ENCODE measurements at regions not wholly inside any gene's neighbourhood (a gene's known extent, or its start where the extent isn't known, plus 50 kb on each side); places are given as distances from the start of the nearest gene placed in this dataset.
"Not testable (repeated sequence)": the region's sequence is repeated elsewhere in the genome, so short reads cannot be mapped to it uniquely, and the experiment has no call there.

DNA sequence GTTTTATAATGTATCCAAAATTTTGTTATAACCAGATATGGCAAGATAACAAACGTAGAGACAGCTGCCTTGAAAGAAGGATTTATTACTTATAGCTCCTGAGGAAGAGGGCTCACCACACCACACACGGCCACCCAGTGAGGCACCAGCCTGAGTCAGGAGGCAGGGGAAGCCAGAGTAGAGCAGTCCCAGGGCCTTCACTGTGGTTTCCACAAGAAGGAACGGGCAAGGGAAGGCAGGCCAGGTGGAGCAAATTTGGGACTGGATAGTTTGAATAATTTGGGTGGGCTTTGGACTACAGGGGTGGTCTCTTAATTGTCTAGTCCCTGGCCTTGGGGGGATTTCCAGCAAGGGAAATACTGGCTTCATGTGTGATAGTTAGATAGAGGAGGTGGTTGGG is 72.5 kb downstream of the RRAGC start:
- no peak for DNase-seq

DNA sequence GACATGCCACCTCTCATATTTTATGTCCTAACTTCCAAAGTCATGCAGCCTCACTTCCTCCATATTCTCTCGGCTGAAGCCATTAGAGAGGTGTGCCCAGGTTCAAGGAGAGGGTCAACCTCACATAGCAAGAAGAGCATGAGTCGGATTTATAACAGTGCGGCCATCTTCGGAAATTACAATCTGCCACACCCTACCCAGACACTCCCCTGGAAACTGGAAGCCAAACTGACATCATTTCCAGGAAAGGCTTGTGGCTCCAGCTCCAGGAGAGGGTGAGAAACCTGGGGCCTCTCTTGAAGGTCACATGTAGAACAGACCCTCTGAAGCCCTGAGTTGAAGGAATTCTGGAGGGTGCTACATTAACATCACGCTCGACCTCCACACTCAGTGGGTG is 73.5 kb downstream of the RRAGC start:
- no peak for DNase-seq

DNA sequence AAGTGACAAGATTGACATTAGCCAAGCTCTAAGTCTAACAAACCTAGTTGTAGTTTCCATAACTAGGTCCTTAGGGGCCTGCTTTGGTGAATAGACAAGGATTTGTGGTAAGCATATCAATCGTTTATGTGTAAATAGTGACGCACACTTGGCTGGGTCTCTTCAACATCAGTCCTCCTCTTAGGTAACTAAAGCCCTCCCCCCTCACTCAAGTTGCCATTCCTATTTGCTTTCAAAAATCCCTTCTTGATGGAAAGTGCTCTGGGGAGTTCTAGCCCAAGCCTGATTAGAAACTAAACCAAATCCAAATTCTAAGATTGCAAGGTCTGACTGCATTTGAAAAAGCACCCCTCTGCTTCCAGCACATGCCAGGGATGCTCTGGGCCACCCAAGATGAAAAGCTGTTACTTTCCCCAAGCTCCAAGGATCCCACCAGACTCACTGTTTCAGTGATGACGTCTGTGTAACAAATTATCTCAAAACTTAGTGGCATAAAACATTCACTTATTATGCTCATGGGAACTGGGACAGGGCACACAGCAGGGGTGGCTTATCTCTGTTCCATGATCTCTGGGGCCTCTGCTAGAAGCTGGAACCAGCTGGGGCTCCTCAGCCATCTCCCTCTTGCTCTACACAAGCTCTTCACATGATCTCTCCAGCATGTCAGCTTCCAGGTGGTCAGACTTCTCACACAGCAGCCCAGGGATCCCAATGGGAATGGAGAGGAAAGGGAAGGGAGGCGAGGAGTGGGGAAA is 74.1 kb downstream of the RRAGC start:
- no peak for DNase-seq

DNA sequence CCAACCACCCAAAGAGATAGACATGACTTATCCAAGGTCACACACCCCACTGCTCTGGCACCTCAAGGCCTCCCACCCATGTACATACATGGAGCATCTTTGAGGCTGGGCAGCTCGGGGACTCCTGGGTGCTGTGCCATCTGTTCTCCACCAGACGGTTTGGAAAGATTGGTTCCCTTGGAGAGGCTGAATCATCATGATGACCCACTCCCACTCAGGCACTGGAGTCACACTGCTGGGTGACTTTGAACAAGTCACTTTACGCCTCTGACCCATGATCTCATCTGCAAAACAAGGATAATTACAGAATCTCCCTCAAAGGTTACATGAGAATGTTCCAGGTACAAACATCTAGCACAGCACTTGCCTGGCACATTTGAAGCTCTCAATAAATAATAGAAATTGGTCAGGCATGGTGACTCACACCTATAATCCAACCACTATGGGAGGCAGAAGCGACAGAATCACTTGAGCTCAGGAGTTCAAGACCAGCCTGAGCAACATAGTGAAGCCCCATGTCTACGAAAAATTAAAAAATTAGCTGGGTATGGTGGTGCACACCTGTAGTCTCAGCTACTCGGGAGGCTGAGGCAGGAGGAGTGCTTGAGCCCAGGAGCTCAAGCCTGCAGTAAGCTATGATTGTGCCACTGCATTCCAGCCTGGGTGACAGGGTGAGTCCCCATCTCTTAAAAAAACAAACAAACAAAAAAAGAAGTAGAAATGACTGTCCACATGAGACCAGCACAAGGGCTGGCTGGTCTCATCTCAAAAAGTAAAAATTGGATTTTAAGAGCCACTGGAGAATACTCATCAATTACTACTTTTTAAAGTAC is 74.9 kb downstream of the RRAGC start:
- no peak for DNase-seq

DNA sequence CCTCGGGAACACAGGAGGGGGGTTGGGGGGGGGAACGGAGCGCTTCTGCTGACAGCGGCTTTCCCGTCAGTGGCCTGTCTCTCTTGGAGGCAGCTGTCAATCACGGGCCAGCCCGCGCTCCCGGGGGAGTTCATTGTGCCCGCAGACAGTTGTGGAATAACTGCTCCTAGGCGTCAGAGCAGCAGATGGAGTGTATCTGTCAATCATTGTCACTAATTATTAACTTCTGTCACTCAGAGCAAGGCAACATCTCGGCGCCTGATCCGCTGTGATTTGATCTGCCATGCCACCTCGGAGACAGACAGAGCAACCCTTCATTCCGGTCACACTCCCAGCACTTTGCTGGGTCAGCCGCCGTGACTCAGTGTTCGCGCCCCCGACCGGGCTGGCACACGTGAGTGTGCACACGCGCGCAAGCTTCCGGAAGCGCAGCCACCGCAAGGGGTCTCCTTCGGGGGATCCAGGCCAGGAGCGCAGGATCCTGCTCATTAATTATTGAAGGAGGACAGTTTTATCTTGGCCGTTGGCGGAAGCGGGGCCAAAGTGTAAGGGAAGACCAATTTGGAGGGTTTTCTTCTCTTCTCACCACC is 75.8 kb downstream of the RRAGC start:
- DNase-seq: no peak

DNA sequence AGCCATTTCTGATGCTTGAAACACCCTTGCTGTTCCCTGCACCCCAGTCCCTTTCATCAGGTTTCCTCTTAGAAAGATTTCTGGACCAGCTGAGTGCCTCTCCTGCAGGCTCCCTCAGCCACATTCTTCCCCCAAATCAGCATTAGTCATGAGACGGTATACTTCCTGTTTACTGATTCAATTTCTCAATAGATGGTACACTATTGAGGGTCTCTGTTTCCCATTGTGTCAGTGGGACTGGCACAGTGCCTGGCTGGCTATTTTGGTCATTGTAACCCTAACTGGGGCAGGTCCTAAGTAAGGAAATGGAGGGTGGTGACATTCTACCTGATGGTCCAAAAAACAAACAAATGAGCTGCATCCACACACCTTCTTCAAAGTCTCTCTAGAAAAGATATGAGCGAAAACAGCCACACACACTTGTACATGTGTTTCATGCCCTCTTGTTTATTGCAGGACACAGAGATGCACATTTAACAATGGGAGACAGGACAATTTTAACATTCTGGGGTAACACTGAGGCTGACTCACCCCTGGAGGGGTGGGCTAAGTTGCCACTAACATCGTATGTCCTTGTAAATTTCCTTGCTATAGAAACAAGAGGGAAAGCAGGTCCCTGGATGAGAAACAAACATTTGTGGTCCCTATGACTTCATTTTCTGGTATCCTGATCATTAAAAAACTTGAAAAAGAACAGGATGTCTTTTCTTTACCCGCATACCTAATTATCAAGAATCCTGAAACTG is 77.5 kb downstream of the RRAGC start:
- no peak for DNase-seq

DNA sequence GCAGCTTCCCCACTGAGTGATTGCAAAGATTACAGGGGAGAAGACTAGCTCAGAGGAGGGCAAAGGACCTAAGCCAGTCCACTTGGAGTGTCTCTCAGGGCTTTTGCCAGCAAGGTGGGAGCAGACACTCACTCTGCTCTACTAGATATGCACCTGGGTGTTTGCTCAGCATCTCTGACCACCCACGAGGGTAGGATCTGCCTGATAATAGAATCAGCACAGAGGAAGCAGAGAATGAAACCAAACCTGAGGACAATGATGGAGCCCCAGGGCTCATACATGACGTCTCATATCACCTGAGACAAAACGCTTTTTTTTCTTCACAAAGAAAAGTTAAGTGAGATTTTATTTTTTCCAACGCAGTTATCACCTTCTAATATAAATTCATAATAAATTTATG is 79.4 kb downstream of the RRAGC start:
- DNase-seq: no peak

DNA sequence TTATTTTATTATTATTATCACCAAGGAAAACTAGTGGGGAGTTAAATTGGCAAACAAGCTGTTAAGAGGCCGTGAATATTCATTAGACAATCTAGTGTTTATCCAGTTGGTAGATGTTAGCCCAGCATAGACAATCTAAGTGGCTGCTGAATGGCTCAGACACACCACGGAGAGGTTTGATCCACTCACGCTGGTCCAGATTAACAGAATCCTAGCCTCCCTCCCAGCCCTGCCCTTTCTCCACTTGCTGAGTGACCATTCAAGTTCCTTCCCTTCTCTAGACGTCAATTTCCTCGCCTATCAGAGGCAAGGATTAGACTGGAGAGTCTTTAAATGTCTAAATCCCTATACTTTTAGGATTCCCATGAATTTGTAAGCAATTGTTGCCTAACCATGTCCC is 80.1 kb downstream of the RRAGC start:
- DNase-seq: no peak

DNA sequence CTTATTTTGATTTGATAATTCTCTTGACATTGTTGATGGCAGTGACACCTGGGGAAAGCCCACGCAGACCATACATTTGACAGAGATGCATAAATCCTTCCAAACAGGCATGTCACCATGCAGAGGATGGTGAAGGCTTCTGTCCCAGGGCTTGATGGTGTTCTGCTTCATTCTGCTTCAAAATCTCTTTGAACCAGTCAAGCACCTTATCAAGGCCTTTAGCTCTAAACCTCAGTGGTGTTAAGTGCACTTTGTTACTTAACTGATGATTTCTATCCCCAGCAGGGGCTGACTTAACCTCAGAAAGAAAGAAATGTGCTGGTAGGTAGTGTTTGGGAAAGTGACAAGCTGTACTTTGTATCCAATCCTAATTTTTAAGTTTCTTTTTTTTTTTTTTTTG is 81.1 kb downstream of the RRAGC start:
- DNase-seq: no peak

DNA sequence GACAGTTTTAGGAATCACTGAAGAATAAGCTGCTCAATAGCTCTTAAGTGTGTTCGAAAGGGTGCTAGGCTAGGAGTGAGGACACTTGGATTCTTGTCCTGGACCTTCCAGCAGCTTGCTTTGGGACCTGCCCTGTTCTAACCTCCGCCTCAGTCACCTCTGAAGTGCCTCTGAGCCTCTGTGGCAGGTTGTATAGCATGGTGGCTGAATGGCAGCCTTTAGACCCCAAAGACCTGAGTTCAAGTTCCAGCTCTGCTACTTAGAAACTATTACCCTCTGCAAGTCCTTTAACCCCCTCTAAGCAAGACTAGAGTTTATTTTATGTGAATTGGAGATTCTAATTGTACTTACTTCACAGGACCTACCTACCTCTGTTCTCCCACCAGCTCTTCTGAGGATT is 81.5 kb downstream of the RRAGC start:
- DNase-seq: no peak

DNA sequence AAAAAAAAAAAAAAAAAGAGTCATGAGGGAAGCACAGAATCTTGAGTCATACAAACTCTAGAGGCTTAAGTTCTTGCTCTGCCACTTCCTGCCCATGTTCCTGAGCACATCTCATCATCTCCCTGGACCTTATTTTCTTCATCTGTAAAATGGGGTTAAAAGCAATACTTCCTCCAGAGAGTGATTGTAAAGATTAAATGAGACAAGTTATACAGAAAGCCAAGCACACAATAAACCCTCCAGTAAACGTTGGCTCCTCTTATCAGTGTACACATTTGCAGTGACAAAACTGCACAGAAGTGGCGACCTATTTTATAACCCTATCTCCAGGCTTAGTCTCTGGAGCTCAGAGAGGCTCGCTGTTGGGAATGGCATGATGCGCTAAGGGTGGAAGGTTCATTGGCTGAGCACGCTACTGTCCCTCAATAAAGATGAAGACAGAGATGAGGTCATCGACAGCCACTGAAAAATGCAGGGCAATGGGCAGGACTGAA is 82.1 kb downstream of the RRAGC start:
- no peak for DNase-seq

DNA sequence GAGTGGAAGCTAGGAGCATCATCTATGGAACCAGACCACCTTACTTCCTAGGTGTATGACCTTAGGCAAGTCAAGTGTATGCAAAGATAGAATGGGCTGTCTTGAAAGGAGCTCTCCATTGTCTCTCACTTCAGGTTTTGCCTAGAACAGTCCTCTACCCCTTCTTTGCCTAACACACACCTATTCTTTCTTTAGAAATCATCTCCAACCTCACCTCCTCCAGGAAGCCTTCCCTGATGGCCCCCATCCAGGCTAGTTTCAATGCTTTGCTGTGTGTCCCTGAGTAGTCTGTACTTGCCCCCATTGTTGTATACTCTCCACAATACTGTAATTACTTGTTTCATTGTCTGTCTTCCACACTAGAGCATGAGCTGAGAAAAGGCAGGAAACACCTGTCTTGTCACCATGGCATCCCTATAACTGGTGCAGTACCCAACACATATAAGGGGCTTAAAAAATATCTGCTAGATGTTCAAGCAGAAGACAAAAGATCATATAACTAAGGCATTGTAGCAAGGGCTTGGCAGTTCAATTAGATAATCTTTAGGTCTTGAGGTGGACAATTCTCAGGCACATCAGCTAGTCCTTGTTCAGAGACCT is 83.0 kb downstream of the RRAGC start:
- no peak for DNase-seq

DNA sequence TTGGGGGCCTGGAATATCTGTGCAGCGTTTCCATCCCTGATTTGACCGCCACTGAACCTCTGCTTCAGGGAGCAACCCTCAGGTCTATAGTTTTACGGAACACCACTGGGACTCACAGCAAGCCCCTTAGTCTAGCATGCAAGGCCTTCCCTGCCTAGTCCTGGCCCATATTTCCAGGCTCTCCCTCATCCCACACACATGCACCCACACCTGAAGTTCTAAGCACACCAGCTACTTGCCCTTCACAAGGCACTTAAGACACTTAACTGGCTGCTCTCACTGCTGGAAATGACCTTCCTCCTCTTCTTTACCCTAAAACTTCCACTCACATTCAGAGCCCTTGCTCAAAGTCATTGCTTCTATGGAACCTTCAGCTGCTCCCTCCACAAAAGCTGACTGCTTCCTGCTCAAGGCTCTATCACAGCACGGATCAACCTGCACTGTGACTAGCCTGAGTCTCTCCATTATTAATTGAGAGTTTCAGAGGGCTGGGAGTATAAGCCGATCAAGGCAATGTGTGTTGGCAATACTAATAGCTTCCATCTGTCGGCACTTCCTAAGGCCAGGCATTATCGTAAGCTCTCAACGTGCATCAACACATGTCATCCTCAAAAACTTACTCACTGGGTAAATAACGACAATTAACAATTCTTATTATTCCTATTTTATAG is 84.3 kb downstream of the RRAGC start:
- no peak for DNase-seq

DNA sequence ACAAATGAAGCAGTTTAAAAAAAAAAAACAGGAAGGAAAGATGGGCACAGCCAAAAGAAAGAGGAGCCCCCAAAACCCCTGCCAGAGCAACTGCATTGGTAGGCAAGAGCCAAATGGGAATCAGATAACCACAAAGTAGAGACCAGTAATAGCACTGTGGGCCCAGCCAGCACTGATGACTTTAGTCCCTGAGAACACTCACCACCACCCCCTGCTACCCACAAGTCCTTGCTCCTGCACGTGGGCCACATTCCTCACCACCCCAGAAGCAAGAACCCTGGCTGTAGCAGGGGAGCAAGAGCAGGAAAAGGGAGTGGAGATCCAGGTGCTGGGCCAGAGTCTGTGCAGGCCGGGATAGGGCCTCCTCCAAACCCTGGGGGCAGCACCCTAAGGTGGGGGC is 86.1 kb downstream of the RRAGC start:
- no peak for DNase-seq

DNA sequence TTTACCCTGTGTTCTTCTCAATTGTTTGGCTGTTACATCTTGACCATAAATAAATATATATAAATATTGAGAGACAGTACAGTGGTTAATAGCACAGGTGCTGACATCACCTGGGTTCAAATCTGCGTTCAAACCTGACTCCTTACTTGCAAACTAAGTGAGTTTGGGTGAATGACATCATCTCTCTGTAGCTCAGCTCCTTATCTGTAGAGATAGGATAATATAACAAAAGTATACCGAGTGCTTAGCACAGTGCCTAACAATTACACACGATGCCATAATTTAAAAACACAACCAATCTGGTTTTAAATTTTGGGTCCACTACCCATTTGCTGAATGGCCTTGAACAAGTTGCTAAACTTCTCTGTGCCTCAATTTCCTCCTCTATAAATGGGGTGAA is 86.6 kb downstream of the RRAGC start:
- DNase-seq: no peak

DNA sequence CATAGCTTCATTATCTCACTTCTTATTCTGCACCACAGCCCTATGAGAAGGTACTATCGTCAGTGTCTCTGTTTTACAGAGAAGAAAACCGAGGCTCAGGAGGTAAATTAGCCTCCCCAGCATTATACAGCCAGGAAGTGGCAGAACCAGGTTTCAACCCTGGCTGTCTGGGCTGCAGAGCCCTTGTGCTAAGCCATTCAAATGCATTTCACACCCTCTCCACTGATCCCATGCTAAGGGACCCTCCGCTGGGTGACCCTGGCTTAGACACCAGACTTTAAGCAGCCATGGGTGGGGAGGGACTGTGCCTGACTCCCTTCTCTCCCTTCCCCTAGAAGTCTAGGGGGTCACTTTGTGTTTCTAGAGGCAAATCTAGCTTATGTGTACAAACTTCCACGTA is 87.5 kb downstream of the RRAGC start:
- no peak for DNase-seq

DNA sequence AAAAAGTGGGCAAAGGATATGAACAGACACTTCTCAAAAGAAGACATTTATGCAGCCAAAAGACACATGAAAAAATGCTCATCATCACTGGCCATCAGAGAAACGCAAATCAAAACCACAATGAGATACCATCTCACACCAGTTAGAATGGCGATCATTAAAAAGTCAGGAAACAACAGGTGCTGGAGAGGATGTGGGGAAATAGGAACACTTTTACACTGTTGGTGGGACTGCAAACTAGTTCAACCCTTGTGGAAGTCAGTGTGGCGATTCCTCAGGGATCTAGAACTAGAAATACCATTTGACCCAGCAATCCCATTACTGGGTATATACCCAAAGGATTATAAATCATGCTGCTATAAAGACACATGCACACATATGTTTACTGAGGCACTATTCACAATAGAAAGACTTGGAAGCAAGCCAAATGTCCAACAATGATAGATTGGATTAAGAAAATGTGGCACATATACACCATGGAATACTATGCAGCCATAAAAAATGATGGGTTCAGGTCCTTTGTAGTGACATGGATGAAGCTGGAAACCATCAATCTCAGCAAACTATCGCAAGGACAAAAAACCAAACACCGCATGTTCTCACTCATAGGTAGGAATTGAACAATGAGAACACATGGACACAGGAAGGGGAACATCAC is 88.9 kb downstream of the RRAGC start:
- DNase-seq: not testable (repeated sequence)

DNA sequence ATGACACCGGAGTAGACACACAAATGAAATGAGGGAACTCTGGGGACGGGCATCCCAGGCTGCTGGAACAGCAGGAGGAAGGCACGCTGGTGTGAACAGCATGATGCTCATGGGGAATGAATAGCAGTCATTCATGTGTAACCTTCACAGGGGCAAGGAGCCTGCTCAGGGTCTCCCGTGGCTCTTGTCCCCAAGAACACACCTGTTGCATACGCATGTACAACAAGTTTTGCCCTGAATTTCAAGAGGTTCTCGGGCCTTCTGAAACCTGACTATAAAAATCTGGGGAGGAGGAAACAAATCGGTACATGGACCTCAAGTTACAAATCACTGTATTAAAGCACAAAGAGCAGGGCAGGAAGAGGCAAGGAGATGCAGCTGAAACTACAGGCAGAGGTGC is 93.4 kb downstream of the RRAGC start:
- DNase-seq: no peak

DNA sequence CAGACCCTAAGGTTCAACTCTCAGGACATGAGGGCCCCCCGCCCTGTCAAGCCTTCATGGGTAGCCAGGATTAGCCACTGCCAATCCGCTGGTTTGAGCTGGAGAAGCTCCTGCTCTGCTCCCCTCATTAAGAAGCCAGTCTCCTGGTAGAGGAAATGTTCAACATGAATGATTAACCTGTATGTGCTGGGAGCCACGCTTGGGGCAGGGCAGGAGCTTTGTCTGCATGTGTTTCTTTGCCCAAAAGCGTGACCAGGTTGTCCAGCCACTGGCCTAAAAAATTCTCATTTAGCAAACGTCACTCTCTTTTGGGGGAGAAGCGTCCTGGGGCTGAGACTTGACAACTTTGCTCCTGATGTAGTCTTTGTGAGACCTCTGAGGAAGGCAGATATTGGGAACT is 96.5 kb downstream of the RRAGC start:
- DNase-seq: no peak

DNA sequence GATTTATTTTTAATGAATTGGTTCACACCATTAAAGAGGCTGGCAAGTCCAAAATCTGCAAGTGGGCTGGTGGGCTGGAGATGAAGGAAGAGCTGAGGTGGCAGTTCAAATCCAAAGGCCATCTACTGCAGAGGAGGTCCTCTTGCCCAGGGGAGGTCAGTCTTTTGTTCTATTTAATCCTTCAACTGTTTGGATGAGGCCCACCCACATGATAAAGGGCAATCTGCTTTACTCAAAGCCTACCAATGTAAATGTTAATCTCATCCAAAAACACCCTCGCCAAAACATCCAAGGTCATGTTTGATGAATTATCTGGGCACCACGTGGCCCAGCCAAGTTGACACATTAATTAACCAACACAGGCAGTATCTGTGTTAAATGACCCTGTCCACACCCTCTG is 99.0 kb downstream of the RRAGC start:
- DNase-seq: no peak

DNA sequence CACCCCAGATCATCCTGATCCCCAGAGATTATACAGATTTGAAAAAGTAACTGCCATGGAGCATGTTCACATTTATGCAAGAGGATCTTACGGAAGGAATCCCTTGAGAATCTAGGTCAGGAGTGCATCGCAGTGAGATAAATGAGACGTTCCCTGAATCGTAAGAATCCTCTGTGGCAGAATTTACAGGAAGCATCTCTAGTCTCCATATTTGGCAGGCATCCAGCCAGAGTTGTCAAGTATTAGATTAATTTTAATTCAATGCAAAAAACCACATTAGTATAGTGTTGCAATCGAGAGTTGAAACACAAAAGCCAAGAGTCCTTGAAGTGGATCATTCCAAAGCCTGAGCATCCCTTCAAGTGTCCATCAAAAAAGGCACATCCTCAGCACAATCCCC is 100.8 kb downstream of the RRAGC start:
- no peak for DNase-seq

All from CD4-positive, alpha-beta T cell treated with Interferon alpha-2 for 1 hour (primary cell).